ENCODE measurements at regions not wholly inside any gene's neighbourhood (a gene's known extent, or its start where the extent isn't known, plus 50 kb on each side); places are given as distances from the start of the nearest gene placed in this dataset.

DNA sequence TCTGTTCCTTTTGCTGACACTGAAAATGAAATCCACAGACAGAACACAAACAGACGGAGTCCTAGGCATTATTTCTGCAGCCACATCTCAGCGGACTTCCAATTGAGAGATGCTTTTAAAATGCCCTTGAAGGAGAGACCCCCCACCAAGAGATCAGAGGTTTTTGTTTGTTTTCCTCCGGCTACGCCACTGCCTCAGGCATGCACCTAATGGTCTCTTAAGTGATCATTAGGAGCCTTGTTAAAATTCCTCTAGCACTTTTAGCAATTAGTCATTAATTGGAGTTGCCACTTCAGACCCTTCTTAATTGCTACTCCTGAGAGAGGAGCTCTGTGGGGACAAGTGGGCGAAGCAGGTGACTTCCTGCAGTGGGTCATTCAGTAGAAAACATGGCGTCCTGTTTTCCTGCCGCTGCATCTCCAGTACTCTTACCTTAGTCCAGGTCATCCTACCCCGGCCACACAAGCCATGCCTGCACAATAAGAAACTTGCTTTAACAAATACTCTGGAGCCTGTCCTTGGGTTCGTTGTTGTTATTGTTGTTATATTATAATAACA, 257.7 kb upstream of the CHAC2 start:
- TF ChIP-seq, protein P1, sequence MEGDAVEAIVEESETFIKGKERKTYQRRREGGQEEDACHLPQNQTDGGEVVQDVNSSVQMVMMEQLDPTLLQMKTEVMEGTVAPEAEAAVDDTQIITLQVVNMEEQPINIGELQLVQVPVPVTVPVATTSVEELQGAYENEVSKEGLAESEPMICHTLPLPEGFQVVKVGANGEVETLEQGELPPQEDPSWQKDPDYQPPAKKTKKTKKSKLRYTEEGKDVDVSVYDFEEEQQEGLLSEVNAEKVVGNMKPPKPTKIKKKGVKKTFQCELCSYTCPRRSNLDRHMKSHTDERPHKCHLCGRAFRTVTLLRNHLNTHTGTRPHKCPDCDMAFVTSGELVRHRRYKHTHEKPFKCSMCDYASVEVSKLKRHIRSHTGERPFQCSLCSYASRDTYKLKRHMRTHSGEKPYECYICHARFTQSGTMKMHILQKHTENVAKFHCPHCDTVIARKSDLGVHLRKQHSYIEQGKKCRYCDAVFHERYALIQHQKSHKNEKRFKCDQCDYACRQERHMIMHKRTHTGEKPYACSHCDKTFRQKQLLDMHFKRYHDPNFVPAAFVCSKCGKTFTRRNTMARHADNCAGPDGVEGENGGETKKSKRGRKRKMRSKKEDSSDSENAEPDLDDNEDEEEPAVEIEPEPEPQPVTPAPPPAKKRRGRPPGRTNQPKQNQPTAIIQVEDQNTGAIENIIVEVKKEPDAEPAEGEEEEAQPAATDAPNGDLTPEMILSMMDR (IDR thresholded peaks at IDR 0.05; ENCODE audit: low read length) = no peak
- TF ChIP-seq EZH2 (optimal IDR thresholded peaks at IDR 0.05; ENCODE audit: low read depth, low read length) (no peak), EZH2phosphoT487 (IDR thresholded peaks at IDR 0.05; ENCODE audit: low read length) (no peak)
